ENCODE measurements at regions not wholly inside any gene's neighbourhood (a gene's known extent, or its start where the extent isn't known, plus 50 kb on each side); places are given as distances from the start of the nearest gene placed in this dataset.

- peaks cover 0 to 5% of the 10 kb centered on the region in 2 donors for H3K4me1 ChIP-seq (ENCODE audit: control insufficient read depth in 2 of 2, insufficient read depth in 2 of 2, low read length in 2 of 2)
- no peak for DNase-seq (ENCODE audit: low read depth in 6 of 9, low spot score in 9 of 9)
- H3K9me3 ChIP-seq (ENCODE audit: control insufficient read depth in 2 of 2, insufficient read depth in 1 of 2, low read length in 1 of 2), result no peaks in the 10 kb centered on the region
- H3K27ac ChIP-seq (ENCODE audit: low read depth in 1 of 2, low read length in 1 of 2), result peak overlapping the region in 1 of 2 donors; percentile 52
- H3K4me3 ChIP-seq (ENCODE audit: low read length in 2 of 2), result no peak overlapping the region
- WGBS, result 82% methylated on average over 3 of the region's 3 CpGs
- no peaks in the 10 kb centered on the region for H3K36me3 ChIP-seq (ENCODE audit: control insufficient read depth in 2 of 2, insufficient read depth in 2 of 2, low read length in 1 of 2)
- peaks cover 0 to 5% of the 10 kb centered on the region in 2 donors for H3K27me3 ChIP-seq (ENCODE audit: control insufficient read depth in 2 of 2, insufficient read depth in 1 of 2, low read length in 1 of 2)
Measured at GRCh38 chr10:113491967-113492565, 60.8 kb upstream of the HABP2 start.

- Histone ChIP-seq H3K4me3 (ENCODE audit: low read length in 2 of 2) (no peak overlapping the region), H3K9me3 (ENCODE audit: control insufficient read depth in 2 of 2, insufficient read depth in 1 of 2, low read length in 1 of 2) (no peaks in the 10 kb centered on the region), H3K4me1 (ENCODE audit: control insufficient read depth in 2 of 2, insufficient read depth in 2 of 2, low read length in 2 of 2) (peaks cover 0 to 5% of the 10 kb centered on the region in 2 donors), H3K27me3 (ENCODE audit: control insufficient read depth in 2 of 2, insufficient read depth in 1 of 2, low read length in 1 of 2) (peaks cover 0 to 5% of the 10 kb centered on the region in 2 donors), H3K27ac (ENCODE audit: low read depth in 1 of 2, low read length in 1 of 2) (no peak overlapping the region), H3K36me3 (ENCODE audit: control insufficient read depth in 2 of 2, insufficient read depth in 2 of 2, low read length in 1 of 2) (no peaks in the 10 kb centered on the region)
- 98% methylated on average over 4 of the region's 4 CpGs for WGBS
- no peak for DNase-seq (ENCODE audit: low read depth in 6 of 9, low spot score in 9 of 9)
Measured at GRCh38 chr10:113493195-113493594, 59.7 kb upstream of the HABP2 start.

GRCh38 chr10:113493882-113494301, 59.0 kb upstream of the HABP2 start:
- Histone ChIP-seq H3K27me3 (ENCODE audit: control insufficient read depth in 2 of 2, insufficient read depth in 1 of 2, low read length in 1 of 2) (peaks cover 0 to 5% of the 10 kb centered on the region in 2 donors), H3K27ac (ENCODE audit: low read depth in 1 of 2, low read length in 1 of 2) (no peak overlapping the region), H3K9me3 (ENCODE audit: control insufficient read depth in 2 of 2, insufficient read depth in 1 of 2, low read length in 1 of 2) (no peaks in the 10 kb centered on the region), H3K4me1 (ENCODE audit: control insufficient read depth in 2 of 2, insufficient read depth in 2 of 2, low read length in 2 of 2) (peaks cover 0 to 8% of the 10 kb centered on the region in 2 donors), H3K36me3 (ENCODE audit: control insufficient read depth in 2 of 2, insufficient read depth in 2 of 2, low read length in 1 of 2) (no peaks in the 10 kb centered on the region), H3K4me3 (ENCODE audit: low read length in 2 of 2) (no peak overlapping the region)
- DNase-seq (ENCODE audit: low read depth in 6 of 9, low spot score in 9 of 9), result no peak
- WGBS, result 84% methylated on average over 5 of the region's 5 CpGs

GRCh38 chr10:113494761-113495160, 58.1 kb upstream of the HABP2 start:
- Histone ChIP-seq H3K4me3 (ENCODE audit: low read length in 2 of 2) (no peak overlapping the region), H3K27ac (ENCODE audit: low read depth in 1 of 2, low read length in 1 of 2) (no peak overlapping the region), H3K36me3 (ENCODE audit: control insufficient read depth in 2 of 2, insufficient read depth in 2 of 2, low read length in 1 of 2) (no peaks in the 10 kb centered on the region), H3K27me3 (ENCODE audit: control insufficient read depth in 2 of 2, insufficient read depth in 1 of 2, low read length in 1 of 2) (peaks cover 0 to 5% of the 10 kb centered on the region in 2 donors), H3K9me3 (ENCODE audit: control insufficient read depth in 2 of 2, insufficient read depth in 1 of 2, low read length in 1 of 2) (no peaks in the 10 kb centered on the region), H3K4me1 (ENCODE audit: control insufficient read depth in 2 of 2, insufficient read depth in 2 of 2, low read length in 2 of 2) (peaks cover 4 to 12% of the 10 kb centered on the region in 2 donors)
- 91% methylated on average over 7 of the region's 7 CpGs for WGBS
- DNase-seq (ENCODE audit: low read depth in 6 of 9, low spot score in 9 of 9), result no peak

DNA sequence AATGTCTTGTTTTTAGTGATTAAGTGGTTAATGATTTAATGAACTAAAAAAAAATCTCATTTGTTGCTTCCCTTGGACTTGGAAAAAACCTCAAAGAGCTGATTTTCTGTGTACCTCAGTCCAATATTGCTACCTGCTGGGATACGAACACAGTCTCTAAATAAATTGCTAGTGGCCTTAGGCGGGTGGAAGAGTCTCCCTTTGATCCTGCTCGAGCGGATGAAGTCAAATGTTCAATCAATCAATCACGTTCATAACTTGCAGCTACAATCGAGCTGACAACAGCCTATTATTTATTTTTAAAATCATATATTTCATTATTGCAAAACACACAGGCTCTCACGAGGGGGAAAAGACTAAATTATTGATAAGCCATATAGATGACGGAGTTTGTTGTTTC, 57.3 kb upstream of the HABP2 start:
- Histone ChIP-seq H3K36me3 (ENCODE audit: control insufficient read depth in 2 of 2, insufficient read depth in 2 of 2, low read length in 1 of 2) (no peaks in the 10 kb centered on the region), H3K9me3 (ENCODE audit: control insufficient read depth in 2 of 2, insufficient read depth in 1 of 2, low read length in 1 of 2) (no peaks in the 10 kb centered on the region), H3K27me3 (ENCODE audit: control insufficient read depth in 2 of 2, insufficient read depth in 1 of 2, low read length in 1 of 2) (peaks cover 0 to 5% of the 10 kb centered on the region in 2 donors), H3K4me3 (ENCODE audit: low read length in 2 of 2) (no peak overlapping the region), H3K4me1 (ENCODE audit: control insufficient read depth in 2 of 2, insufficient read depth in 2 of 2, low read length in 2 of 2) (peaks cover 4 to 12% of the 10 kb centered on the region in 2 donors), H3K27ac (ENCODE audit: low read depth in 1 of 2, low read length in 1 of 2) (peak overlapping the region in 1 of 2 donors; percentile 51)
- WGBS, result 92% methylated on average over 8 of the region's 8 CpGs
- no peak for DNase-seq (ENCODE audit: low read depth in 6 of 9, low spot score in 9 of 9)

GRCh38 chr10:113496111-113497109, 56.4 kb upstream of the HABP2 start:
- peaks cover 4 to 12% of the 10 kb centered on the region in 2 donors for H3K4me1 ChIP-seq (ENCODE audit: control insufficient read depth in 2 of 2, insufficient read depth in 2 of 2, low read length in 2 of 2)
- no peak for DNase-seq (ENCODE audit: low read depth in 6 of 9, low spot score in 9 of 9)
- no peaks in the 10 kb centered on the region for H3K36me3 ChIP-seq (ENCODE audit: control insufficient read depth in 2 of 2, insufficient read depth in 2 of 2, low read length in 1 of 2)
- no peaks in the 10 kb centered on the region for H3K9me3 ChIP-seq (ENCODE audit: control insufficient read depth in 2 of 2, insufficient read depth in 1 of 2, low read length in 1 of 2)
- peak overlapping the region; percentile 51 to 69 for H3K27ac ChIP-seq (ENCODE audit: low read depth in 1 of 2, low read length in 1 of 2)
- H3K4me3 ChIP-seq (ENCODE audit: low read length in 2 of 2), result no peak overlapping the region
- 78% methylated on average over 20 of the region's 20 CpGs for WGBS
- H3K27me3 ChIP-seq (ENCODE audit: control insufficient read depth in 2 of 2, insufficient read depth in 1 of 2, low read length in 1 of 2), result peaks cover 0 to 5% of the 10 kb centered on the region in 2 donors

- Histone ChIP-seq H3K36me3 (ENCODE audit: control insufficient read depth in 2 of 2, insufficient read depth in 2 of 2, low read length in 1 of 2) (no peaks in the 10 kb centered on the region), H3K27me3 (ENCODE audit: control insufficient read depth in 2 of 2, insufficient read depth in 1 of 2, low read length in 1 of 2) (peaks cover 0 to 5% of the 10 kb centered on the region in 2 donors), H3K9me3 (ENCODE audit: control insufficient read depth in 2 of 2, insufficient read depth in 1 of 2, low read length in 1 of 2) (no peaks in the 10 kb centered on the region), H3K27ac (ENCODE audit: low read depth in 1 of 2, low read length in 1 of 2) (no peak overlapping the region), H3K4me3 (ENCODE audit: low read length in 2 of 2) (no peak overlapping the region), H3K4me1 (ENCODE audit: control insufficient read depth in 2 of 2, insufficient read depth in 2 of 2, low read length in 2 of 2) (peaks cover 4 to 12% of the 10 kb centered on the region in 2 donors)
- DNase-seq (ENCODE audit: low read depth in 6 of 9, low spot score in 9 of 9), result no peak
- 84% methylated on average over 8 of the region's 8 CpGs for WGBS
Measured at GRCh38 chr10:113497198-113497597, 55.7 kb upstream of the HABP2 start.

- H3K4me3 ChIP-seq (ENCODE audit: low read length in 2 of 2), result no peak overlapping the region
- no peaks in the 10 kb centered on the region for H3K9me3 ChIP-seq (ENCODE audit: control insufficient read depth in 2 of 2, insufficient read depth in 1 of 2, low read length in 1 of 2)
- peak in 1 of 9 donors; percentile 38 for DNase-seq (ENCODE audit: low read depth in 6 of 9, low spot score in 9 of 9)
- H3K27ac ChIP-seq (ENCODE audit: low read depth in 1 of 2, low read length in 1 of 2), result no peak overlapping the region
- H3K36me3 ChIP-seq (ENCODE audit: control insufficient read depth in 2 of 2, insufficient read depth in 2 of 2, low read length in 1 of 2), result no peaks in the 10 kb centered on the region
- 9% methylated on average over 4 of the region's 4 CpGs for WGBS
- peaks cover 0 to 2% of the 10 kb centered on the region in 2 donors for H3K27me3 ChIP-seq (ENCODE audit: control insufficient read depth in 2 of 2, insufficient read depth in 1 of 2, low read length in 1 of 2)
- peaks cover 4 to 12% of the 10 kb centered on the region in 2 donors for H3K4me1 ChIP-seq (ENCODE audit: control insufficient read depth in 2 of 2, insufficient read depth in 2 of 2, low read length in 2 of 2)
Measured at GRCh38 chr10:113498997-113499396, 53.9 kb upstream of the HABP2 start.

DNA sequence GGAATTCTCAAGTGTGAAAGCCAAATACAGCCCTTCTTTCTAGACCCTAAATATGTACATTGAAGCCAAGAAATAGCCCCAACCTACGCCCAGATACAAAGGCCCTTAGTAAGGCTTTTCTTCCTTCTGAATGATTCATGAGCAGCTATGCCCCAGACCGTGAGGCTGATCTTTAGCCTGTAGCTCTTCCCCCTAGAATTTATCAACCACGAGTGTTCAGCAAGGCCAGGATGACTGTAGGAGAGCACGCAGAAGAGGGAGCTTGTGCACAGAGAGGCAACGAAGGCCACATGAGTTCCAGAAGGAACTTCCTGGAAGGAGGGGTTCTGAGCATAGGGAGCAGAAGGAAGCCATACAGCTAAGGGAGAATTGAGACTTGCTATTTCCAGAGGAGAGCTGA, 53.0 kb upstream of the HABP2 start:
- 96% methylated on average over 5 of the region's 5 CpGs for WGBS
- no peak overlapping the region for H3K27ac ChIP-seq (ENCODE audit: low read depth in 1 of 2, low read length in 1 of 2)
- no peak overlapping the region for H3K4me3 ChIP-seq (ENCODE audit: low read length in 2 of 2)
- no peak for DNase-seq (ENCODE audit: low read depth in 6 of 9, low spot score in 9 of 9)
- no peaks in the 10 kb centered on the region for H3K36me3 ChIP-seq (ENCODE audit: control insufficient read depth in 2 of 2, insufficient read depth in 2 of 2, low read length in 1 of 2)
- peaks cover under 1 to 2% of the 10 kb centered on the region in 2 donors for H3K27me3 ChIP-seq (ENCODE audit: control insufficient read depth in 2 of 2, insufficient read depth in 1 of 2, low read length in 1 of 2)
- H3K9me3 ChIP-seq (ENCODE audit: control insufficient read depth in 2 of 2, insufficient read depth in 1 of 2, low read length in 1 of 2), result no peaks in the 10 kb centered on the region
- peaks cover 4 to 12% of the 10 kb centered on the region in 2 donors for H3K4me1 ChIP-seq (ENCODE audit: control insufficient read depth in 2 of 2, insufficient read depth in 2 of 2, low read length in 2 of 2)
